H1 (cell line): ENCODE measurements at regions not wholly inside any gene's neighbourhood (a gene's known extent, or its start where the extent isn't known, plus 50 kb on each side); places are given as distances from the start of the nearest gene placed in this dataset.

Source experiments
- CTCF ChIA-PET: fragments of 300-600 bp; sonication (Branson Sonifier 250); formaldehyde crosslinking; loops from one replicate; lab custom pipeline; 2021; ENCODE audit not compliant: partially characterized antibody; lab: Charles Lee
- POLR2A ChIA-PET: fragments of 300-600 bp; sonication (Branson Sonifier 250); formaldehyde crosslinking; loops from one replicate; lab custom pipeline; 2021; ENCODE audit warnings: inconsistent platforms; ENCODE audit not compliant: partially characterized antibody; lab: Charles Lee
- DNase-seq, 2 experiments: peaks; one replicate each; pipeline versions ENCODE4 v3.0.0 to v3.0.0-alpha.2; 2010 to 2022; ENCODE audit warnings: low spot score in 2 of 2, low read depth in 1 of 2, mixed read lengths in 1 of 2
- FAIRE-seq: peaks from 2 replicates; lab custom pipeline; 2011; peaks lifted over from hg19 to GRCh38; lab: Jason Lieb, UNC
- H2AFZ ChIP-seq: 2 replicates; pipeline ENCODE4 v1.8.1; 2012; ENCODE audit warnings: low read length, inconsistent platforms
- H2AK5ac ChIP-seq: 2 replicates; pipeline ENCODE4 v1.6.1; 2013; ENCODE audit warnings: low read depth, low read length
- H2BK120ac ChIP-seq: replicated peaks from 2 replicates; pipeline ENCODE3; 2013; ENCODE audit warnings: low read depth, low read length, inconsistent platforms
- H2BK12ac ChIP-seq: 2 replicates; pipeline ENCODE4 v1.6.1; 2013; ENCODE audit warnings: low read depth, low read length
- H2BK15ac ChIP-seq: 2 replicates; pipeline ENCODE4 v1.6.1; 2013; ENCODE audit warnings: low read length
- H2BK20ac ChIP-seq: 2 replicates; pipeline ENCODE4 v1.6.1; 2013; ENCODE audit warnings: low read length
- H2BK5ac ChIP-seq: 2 replicates; pipeline ENCODE4 v1.6.1; 2013; ENCODE audit warnings: low read depth, low read length
- H3K14ac ChIP-seq: 2 replicates; pipeline ENCODE4 v1.6.1; 2013; ENCODE audit warnings: inconsistent platforms; ENCODE audit not compliant: insufficient read length
- H3K18ac ChIP-seq: 2 replicates; pipeline ENCODE4 v1.6.1; 2013; ENCODE audit warnings: low read length; ENCODE audit errors: extremely low read depth
- H3K23ac ChIP-seq: 2 replicates; pipeline ENCODE4 v1.6.1; 2013; ENCODE audit warnings: inconsistent platforms; ENCODE audit not compliant: insufficient read length
- H3K23me2 ChIP-seq: 2 replicates; pipeline ENCODE4 v1.6.1; 2013; ENCODE audit warnings: low read depth, low read length
- H3K27ac ChIP-seq: 2 replicates; pipeline ENCODE4 v1.6.1; 2011; ENCODE audit warnings: low read depth, low read length, inconsistent platforms
- H3K27me3 ChIP-seq, 4 experiments: replicated peaks in 1 of 4; 1 replicate in 1 of 4; 2 replicates in 3 of 4; pipeline versions ENCODE4 v1.6.1 to v1.8.1; 2011 to 2013; ENCODE audit warnings: low read length in 3 of 4, mild to moderate bottlenecking in 3 of 4, inconsistent platforms in 2 of 4, mixed read lengths in 2 of 4, moderate library complexity in 1 of 4; ENCODE audit not compliant: control insufficient read depth in 3 of 4, insufficient read depth in 3 of 4; ENCODE audit errors: extremely low read depth in 1 of 4
- H3K36me3 ChIP-seq, 4 experiments: 2 replicates each; pipeline versions ENCODE4 v1.6.1 to v1.8.1; 2011 to 2013; ENCODE audit warnings: mild to moderate bottlenecking in 4 of 4, low read length in 3 of 4, moderate library complexity in 2 of 4, control low read depth in 1 of 4, inconsistent platforms in 1 of 4; ENCODE audit not compliant: insufficient read depth in 4 of 4, control insufficient read depth in 2 of 4
- H3K4ac ChIP-seq: replicated peaks from 2 replicates; pipeline ENCODE3; 2013; ENCODE audit warnings: low read length, low read depth, mixed read lengths, inconsistent platforms; ENCODE audit not compliant: insufficient read length
- H3K4me1 ChIP-seq, 4 experiments: replicated peaks in 1 of 4; 1 replicate in 1 of 4; 2 replicates in 3 of 4; pipeline versions ENCODE4 v1.6.1 to v1.8.1; 2011 to 2013; ENCODE audit warnings: low read length in 3 of 4, inconsistent platforms in 2 of 4, mixed read lengths in 1 of 4; ENCODE audit not compliant: insufficient read depth in 4 of 4, control insufficient read depth in 3 of 4
- H3K4me2 ChIP-seq, 2 experiments: 2 replicates each; pipeline versions ENCODE4 v1.6.1 to v1.8.1; 2011 to 2013; ENCODE audit warnings: low read depth in 2 of 2, low read length in 2 of 2, control low read depth in 1 of 2, inconsistent platforms in 1 of 2, mild to moderate bottlenecking in 1 of 2; ENCODE audit not compliant: insufficient read depth in 1 of 2
- H3K4me3 ChIP-seq, 4 experiments: fragments of 200-600, 300-600 bp in 1 of 4; sonication (generic), shearing (Covaris generic), sonication (Bioruptor Twin) in 1 of 4; 2 replicates each; pipeline versions ENCODE4 v1.5.1 to v1.8.1; 2011 to 2016; ENCODE audit warnings: low read length in 4 of 4, low read depth in 3 of 4, control low read depth in 2 of 4, inconsistent platforms in 2 of 4, mild to moderate bottlenecking in 2 of 4, mixed read lengths in 1 of 4, moderate library complexity in 1 of 4; ENCODE audit not compliant: insufficient read depth in 2 of 4; ENCODE audit errors: extremely low read depth in 1 of 4
- H3K56ac ChIP-seq: replicated peaks from 2 replicates; pipeline ENCODE3; 2013; ENCODE audit warnings: low read depth, mild to moderate bottlenecking, mixed read lengths, low read length, inconsistent platforms; ENCODE audit not compliant: insufficient read length
- H3K79me1 ChIP-seq: 2 replicates; pipeline ENCODE4 v1.6.1; 2013; ENCODE audit warnings: low read depth, low read length, control low read depth
- H3K79me2 ChIP-seq, 2 experiments: 2 replicates each; pipeline versions ENCODE4 v1.6.1 to v1.8.1; 2012 to 2013; ENCODE audit warnings: low read length in 2 of 2, mild to moderate bottlenecking in 2 of 2, inconsistent platforms in 1 of 2; ENCODE audit not compliant: insufficient read depth in 2 of 2, control insufficient read depth in 1 of 2
- H3K9ac ChIP-seq, 4 experiments: replicated peaks in 1 of 4; 1 replicate in 1 of 4; 2 replicates in 3 of 4; pipeline versions ENCODE4 v1.6.1 to v1.8.1; 2011 to 2013; ENCODE audit warnings: low read depth in 3 of 4, low read length in 3 of 4, control low read depth in 2 of 4, mild to moderate bottlenecking in 2 of 4, moderate library complexity in 2 of 4, inconsistent platforms in 1 of 4; ENCODE audit errors: extremely low read depth in 1 of 4
- H3K9me3 ChIP-seq, 2 experiments: 2 replicates each; pipeline versions ENCODE4 v1.6.1 to v1.8.1; 2012 to 2013; ENCODE audit warnings: mild to moderate bottlenecking in 2 of 2, moderate library complexity in 2 of 2, control low read depth in 1 of 2, inconsistent platforms in 1 of 2, low read depth in 1 of 2, low read length in 1 of 2, mixed read lengths in 1 of 2; ENCODE audit not compliant: insufficient read depth in 2 of 2
- H4K20me1 ChIP-seq, 2 experiments: replicated peaks in 1 of 2; 2 replicates each; pipeline versions ENCODE3 to v1.8.1; 2011 to 2013; ENCODE audit warnings: inconsistent platforms in 2 of 2, low read length in 2 of 2, mild to moderate bottlenecking in 1 of 2; ENCODE audit not compliant: insufficient read depth in 2 of 2, control insufficient read depth in 1 of 2
- H4K5ac ChIP-seq: 2 replicates; pipeline ENCODE4 v1.6.1; 2013; ENCODE audit warnings: low read length, low read depth, mixed read lengths, inconsistent platforms; ENCODE audit not compliant: insufficient read length
- H4K8ac ChIP-seq: 2 replicates; pipeline ENCODE4 v1.8.0; 2013; ENCODE audit warnings: mild to moderate bottlenecking, moderate library complexity, low read length, inconsistent platforms; ENCODE audit not compliant: insufficient read depth; ENCODE audit errors: extremely low read depth
- H4K91ac ChIP-seq: replicated peaks from 2 replicates; pipeline ENCODE3; 2013; ENCODE audit warnings: low read length, mixed read lengths, inconsistent platforms; ENCODE audit not compliant: insufficient read length
- BACH1 ChIP-seq: IDR thresholded peaks from 2 replicates; pipeline ENCODE4 v1.6.1; 2012; ENCODE audit warnings: low read length, improper control_type of control experiment
- CREB1 ChIP-seq: IDR thresholded peaks from 2 replicates; pipeline ENCODE4 v1.6.1; 2012; ENCODE audit warnings: inconsistent platforms
- EZH2 ChIP-seq: fragments of 200-600 bp; sonication (generic); IDR thresholded peaks from 2 replicates; pipeline ENCODE4 v1.7.1; 2012; ENCODE audit warnings: low read depth, mild to moderate bottlenecking, moderate library complexity, low read length, inconsistent platforms; ENCODE audit not compliant: severe bottlenecking
- JUN ChIP-seq: IDR thresholded peaks from 2 replicates; pipeline ENCODE4 v1.6.1; 2011; ENCODE audit warnings: low read depth, mild to moderate bottlenecking, improper control_type of control experiment, low read length
- MAFK ChIP-seq: IDR thresholded peaks from 2 replicates; pipeline ENCODE4 v1.6.1; 2012; ENCODE audit warnings: low read depth, mild to moderate bottlenecking, improper control_type of control experiment, low read length
- NRF1 ChIP-seq: IDR thresholded peaks from 2 replicates; pipeline ENCODE4 v1.6.1; 2011; ENCODE audit warnings: mild to moderate bottlenecking, low read depth, low read length, improper control_type of control experiment
- SP1 ChIP-seq: IDR thresholded peaks from 2 replicates; pipeline ENCODE4 v1.6.1; 2011; ENCODE audit warnings: low read depth, low read length
- SP2 ChIP-seq: IDR thresholded peaks from 2 replicates; pipeline ENCODE4 v1.6.1; 2012; ENCODE audit warnings: mild to moderate bottlenecking, low read length, inconsistent platforms
- SUZ12 ChIP-seq: fragments of 200-600 bp; sonication (generic); IDR thresholded peaks from 2 replicates; pipeline ENCODE4 v1.6.1; 2012; ENCODE audit warnings: mild to moderate bottlenecking, inconsistent platforms, low read length, moderate library complexity, mixed read lengths
- TCF12 ChIP-seq: IDR thresholded peaks from 2 replicates; pipeline ENCODE4 v1.6.1; 2011; ENCODE audit warnings: low read depth, mild to moderate bottlenecking, low read length
- YY1 ChIP-seq: IDR thresholded peaks from 2 replicates; pipeline ENCODE4 v1.6.1; 2011; ENCODE audit warnings: low read depth, mild to moderate bottlenecking, low read length
- WGBS, 2 experiments: shearing (Covaris generic) in 1 of 2; methylation state at CpG; one replicate each; pipeline versions ENCODE4 v1.1.6 to v1.1.7; 2013 to 2015; ENCODE audit warnings: low lambda C conversion rate in 2 of 2, mixed read lengths in 2 of 2, inconsistent platforms in 1 of 2, low coverage in 1 of 2, missing lambda C conversion rate in 1 of 2; ENCODE audit not compliant: insufficient replicate concordance in 2 of 2, insufficient coverage in 1 of 2, insufficient read length in 1 of 2; ENCODE audit errors: extremely low coverage in 1 of 2, missing lambda C conversion rate in 1 of 2; 5-methylcytosine and 5-hydroxymethylcytosine counted together

DNA sequence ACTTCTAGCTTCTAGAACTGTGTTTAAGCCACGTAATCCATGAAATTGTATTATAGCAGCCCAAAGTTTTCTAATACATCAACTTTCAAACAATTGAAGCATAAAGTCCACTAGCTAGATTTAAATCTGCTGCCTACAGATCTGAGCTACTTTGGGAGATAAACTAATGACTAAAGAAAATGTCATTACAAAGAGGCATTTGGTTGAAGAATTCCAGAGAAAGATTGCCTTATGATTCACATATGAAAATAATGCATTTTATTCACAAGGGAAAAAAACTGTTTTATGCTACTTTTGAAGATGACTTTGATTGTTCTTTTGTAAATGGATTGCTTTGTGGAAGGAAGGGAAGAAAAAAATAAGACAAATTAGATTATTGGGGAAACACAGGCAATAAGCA, 124.1 kb upstream of the SLIT2 start:
- no peaks in the 10 kb centered on the region for H3K36me3 ChIP-seq
- DNase-seq: no peak
- H4K20me1 ChIP-seq: no peaks in the 10 kb centered on the region
- no peak overlapping the region for H3K27ac ChIP-seq
- FAIRE-seq: no peak
- no peak overlapping the region for H2BK5ac ChIP-seq
- no peak overlapping the region for H2BK20ac ChIP-seq
- H2AFZ ChIP-seq: no peak overlapping the region
- H4K91ac ChIP-seq: no peak overlapping the region
- H3K4me2 ChIP-seq: no peak overlapping the region
- no peaks in the 10 kb centered on the region for H3K9me3 ChIP-seq
- no peak overlapping the region for H3K56ac ChIP-seq
- no peak overlapping the region for H3K9ac ChIP-seq
- H2BK12ac ChIP-seq: no peak overlapping the region
- H4K5ac ChIP-seq: no peak overlapping the region
- H3K27me3 ChIP-seq: no peaks in the 10 kb centered on the region
- H3K4me1 ChIP-seq: no peaks in the 10 kb centered on the region
- no peak overlapping the region for H3K4ac ChIP-seq
- H2AK5ac ChIP-seq: no peak overlapping the region
- CTCF ChIA-PET: no interaction called here
- no peak overlapping the region for H3K18ac ChIP-seq
- H3K79me2 ChIP-seq: no peaks in the 10 kb centered on the region
- H3K23me2 ChIP-seq: no peaks in the 10 kb centered on the region
- H2BK120ac ChIP-seq: no peak overlapping the region
- no peaks in the 10 kb centered on the region for H3K79me1 ChIP-seq
- 100% methylated on average over 1 of the region's 1 CpG; no CpG with 5 or more reads in 1 of the 2 experiments for WGBS, 2 experiments
- no peak overlapping the region for H3K23ac ChIP-seq
- no peak overlapping the region for H2BK15ac ChIP-seq
- POLR2A ChIA-PET: no interaction called here
- H3K14ac ChIP-seq: no peak overlapping the region
- no peak overlapping the region for H3K4me3 ChIP-seq
- H4K8ac ChIP-seq: no peak overlapping the region
- TF ChIP-seq BACH1 (no peak), SUZ12 (no peak), TCF12 (no peak), SP1 (no peak), NRF1 (no peak), SP2 (no peak), YY1 (no peak), MAFK (no peak), CREB1 (no peak), JUN (no peak), EZH2 (no peak)
